Fibroblast of mammary gland (primary cell): ENCODE measurements at regions not wholly inside any gene's neighbourhood (a gene's known extent, or its start where the extent isn't known, plus 50 kb on each side); places are given as distances from the start of the nearest gene placed in this dataset.

Experiments used
- DNase-seq: peaks from one replicate; pipeline ENCODE4 v3.0.0-alpha.2; 2010; ENCODE audit warnings: low read depth
- H3K4me3 ChIP-seq: 2 replicates; pipeline ENCODE4 v1.5.1; 2011; ENCODE audit warnings: low read depth, mild to moderate bottlenecking, low read length, moderate library complexity; ENCODE audit not compliant: control insufficient read depth
- TF ChIP-seq, protein P1 (sequence below): conservative IDR thresholded peaks from 2 replicates; pipeline ENCODE4 v1.5.1; 2011; ENCODE audit warnings: low read depth, low read length, inconsistent platforms; ENCODE audit not compliant: control insufficient read depth, insufficient read depth

DNA sequence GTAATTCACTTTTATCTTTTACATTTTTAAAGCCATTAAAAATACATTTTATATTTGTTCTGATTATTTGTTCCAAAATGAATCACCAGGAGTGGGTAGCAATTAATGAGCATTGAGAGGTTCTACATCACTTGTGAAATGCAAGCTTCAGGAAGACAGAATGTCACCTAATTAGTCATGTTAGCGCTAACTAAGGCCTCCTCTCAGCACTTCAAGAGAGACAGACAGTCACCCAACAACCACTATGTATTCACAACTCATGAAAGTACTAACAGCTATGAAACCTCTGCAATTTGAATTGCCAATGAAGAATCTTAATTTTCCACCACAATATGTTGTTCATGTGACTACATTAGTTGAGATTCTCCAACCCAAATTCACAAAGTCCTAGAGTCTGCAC lies 611.0 kb downstream of the KCNJ3 start:
- DNase-seq = no peak
- no peak overlapping the region for H3K4me3 ChIP-seq
- TF ChIP-seq, protein P1, sequence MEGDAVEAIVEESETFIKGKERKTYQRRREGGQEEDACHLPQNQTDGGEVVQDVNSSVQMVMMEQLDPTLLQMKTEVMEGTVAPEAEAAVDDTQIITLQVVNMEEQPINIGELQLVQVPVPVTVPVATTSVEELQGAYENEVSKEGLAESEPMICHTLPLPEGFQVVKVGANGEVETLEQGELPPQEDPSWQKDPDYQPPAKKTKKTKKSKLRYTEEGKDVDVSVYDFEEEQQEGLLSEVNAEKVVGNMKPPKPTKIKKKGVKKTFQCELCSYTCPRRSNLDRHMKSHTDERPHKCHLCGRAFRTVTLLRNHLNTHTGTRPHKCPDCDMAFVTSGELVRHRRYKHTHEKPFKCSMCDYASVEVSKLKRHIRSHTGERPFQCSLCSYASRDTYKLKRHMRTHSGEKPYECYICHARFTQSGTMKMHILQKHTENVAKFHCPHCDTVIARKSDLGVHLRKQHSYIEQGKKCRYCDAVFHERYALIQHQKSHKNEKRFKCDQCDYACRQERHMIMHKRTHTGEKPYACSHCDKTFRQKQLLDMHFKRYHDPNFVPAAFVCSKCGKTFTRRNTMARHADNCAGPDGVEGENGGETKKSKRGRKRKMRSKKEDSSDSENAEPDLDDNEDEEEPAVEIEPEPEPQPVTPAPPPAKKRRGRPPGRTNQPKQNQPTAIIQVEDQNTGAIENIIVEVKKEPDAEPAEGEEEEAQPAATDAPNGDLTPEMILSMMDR = no peak

DNA sequence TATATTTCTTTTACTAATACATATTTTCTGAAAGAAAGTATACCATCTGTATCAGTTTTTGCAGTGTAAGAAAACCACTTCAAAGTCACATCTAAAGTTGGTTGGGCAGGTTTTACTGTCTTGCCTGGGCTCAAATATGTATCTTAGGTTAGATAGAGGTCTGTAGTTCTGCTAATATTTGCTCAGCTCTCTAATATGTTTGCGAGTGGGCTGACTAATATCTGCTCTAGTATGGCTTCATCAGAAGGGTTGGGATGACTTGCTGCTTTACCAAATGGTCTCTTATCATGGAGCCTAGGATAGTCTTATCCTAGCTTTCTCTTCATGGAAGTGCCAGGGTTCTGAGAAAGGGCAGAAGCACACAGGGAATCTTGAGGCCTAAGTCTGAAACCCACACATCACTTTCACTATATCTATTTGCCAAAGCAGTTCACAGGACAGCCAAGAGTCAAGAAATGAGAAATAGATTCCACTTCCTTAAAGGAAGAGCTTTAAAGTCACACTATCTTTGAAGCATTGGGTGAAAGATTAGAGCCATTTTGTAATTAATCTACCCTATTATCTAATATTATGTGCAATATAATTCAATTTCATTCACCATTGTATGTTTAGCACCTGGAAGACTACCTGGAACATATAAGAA lies 610.0 kb downstream of the KCNJ3 start:
- no peak overlapping the region for H3K4me3 ChIP-seq
- TF ChIP-seq, protein P1 = no peak
- DNase-seq = no peak

DNA sequence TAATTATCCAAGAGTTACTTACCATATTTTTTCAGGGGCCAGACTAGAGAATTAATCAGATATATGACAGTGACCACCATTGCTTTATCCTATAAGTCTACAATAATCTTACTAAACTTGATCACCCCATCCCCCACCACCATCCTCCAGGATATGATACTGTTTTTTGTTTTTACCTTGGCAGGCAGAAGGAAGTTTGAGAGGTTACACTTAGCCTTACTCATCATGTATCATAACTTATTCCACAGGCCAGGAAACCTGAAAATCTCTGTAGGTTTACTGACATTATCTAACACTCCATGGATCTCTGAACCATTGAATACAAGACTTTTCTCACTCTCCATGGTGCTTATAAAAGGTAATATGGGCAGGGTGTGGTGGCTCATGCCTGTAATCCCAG lies 602.7 kb downstream of the KCNJ3 start:
- TF ChIP-seq, protein P1 = no peak
- no peak for DNase-seq
- H3K4me3 ChIP-seq = no peak overlapping the region

DNA sequence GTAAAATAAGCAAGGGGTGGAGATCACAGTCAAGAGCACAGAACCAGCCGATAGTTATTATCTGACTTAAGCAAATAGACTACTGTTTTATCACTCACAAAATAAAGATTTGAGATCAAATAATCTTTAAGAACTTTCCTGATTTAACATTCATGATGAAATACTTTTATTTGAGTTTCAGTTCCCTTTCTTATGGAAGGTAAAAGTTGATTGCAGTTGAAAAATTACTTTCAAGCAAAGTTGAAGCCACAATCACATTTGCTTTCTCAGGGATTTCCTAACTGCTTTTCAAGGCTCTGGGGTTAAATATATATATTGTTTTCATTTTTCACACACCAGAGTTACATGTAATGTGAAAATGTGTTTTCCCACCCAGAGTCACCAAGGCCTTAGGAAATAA lies 599.5 kb downstream of the KCNJ3 start:
- TF ChIP-seq, protein P1 = no peak
- no peak overlapping the region for H3K4me3 ChIP-seq
- no peak for DNase-seq

DNA sequence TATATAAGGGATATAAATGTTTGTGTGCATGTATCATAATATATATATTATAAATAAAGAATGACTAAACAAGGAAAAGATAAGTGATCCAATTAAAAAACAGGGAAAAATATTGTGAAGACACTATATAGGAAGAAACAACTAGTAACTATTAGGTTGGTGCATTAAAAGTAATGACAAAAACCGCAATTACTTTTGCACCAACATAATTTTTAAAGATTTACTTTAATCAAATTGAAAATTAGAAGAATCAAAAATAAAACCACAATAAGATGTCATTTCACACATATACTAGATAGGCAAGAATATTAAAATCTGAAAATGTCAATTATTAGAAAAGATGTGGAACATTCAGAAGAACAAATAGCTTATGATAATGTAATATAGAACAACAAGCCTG lies 595.9 kb downstream of the KCNJ3 start:
- TF ChIP-seq, protein P1 = no peak
- no peak overlapping the region for H3K4me3 ChIP-seq
- DNase-seq = no peak

DNA sequence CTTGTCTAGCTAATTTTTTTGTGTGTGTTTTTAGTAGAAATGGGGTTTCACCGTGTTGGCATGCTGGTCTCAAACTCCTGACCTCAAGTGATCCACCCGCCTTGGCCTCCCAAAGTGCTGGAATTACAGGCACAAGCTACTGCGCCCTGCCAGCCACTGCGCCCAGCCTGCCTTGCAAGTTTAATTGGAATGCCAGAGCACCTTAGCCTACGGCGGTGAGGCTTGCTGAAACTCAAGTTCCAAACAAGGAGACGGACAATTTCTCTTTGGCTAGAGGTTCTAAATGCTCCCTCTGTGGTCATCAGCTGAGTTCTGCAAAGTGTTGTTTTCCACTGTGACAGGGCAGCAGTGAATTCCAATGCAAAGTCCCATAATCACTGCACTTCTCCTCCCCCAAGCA lies 583.4 kb downstream of the KCNJ3 start:
- TF ChIP-seq, protein P1 = no peak
- H3K4me3 ChIP-seq = no peak overlapping the region
- DNase-seq = no peak

DNA sequence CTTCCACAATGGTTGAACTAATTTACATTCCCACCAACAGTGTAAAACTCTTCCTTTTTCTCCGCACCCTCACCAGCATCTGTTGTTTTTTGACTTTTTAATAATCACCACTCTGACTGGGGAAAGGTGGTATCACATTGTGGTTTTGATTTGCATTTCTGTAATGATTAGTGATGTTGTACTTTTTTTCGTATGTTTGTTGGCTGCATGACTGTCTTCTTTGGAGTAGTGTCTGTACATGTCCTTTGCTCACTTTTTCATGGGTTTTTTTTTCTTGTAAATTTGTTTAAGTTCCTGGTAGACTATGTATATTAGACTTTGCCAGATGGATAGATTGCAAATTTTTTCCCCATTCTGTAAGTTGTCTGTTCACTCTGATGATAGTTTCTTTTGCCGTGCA lies 574.8 kb downstream of the KCNJ3 start:
- TF ChIP-seq, protein P1 = no peak
- no peak overlapping the region for H3K4me3 ChIP-seq
- DNase-seq = no peak
